Activated naive CD8-positive, alpha-beta T cell treated with anti-CD3 and anti-CD28 coated beads, Interleukin-2, amount 50 U/mL, for 24 hours (primary cell): ENCODE measurements at regions not wholly inside any gene's neighbourhood (a gene's known extent, or its start where the extent isn't known, plus 50 kb on each side); places are given as distances from the start of the nearest gene placed in this dataset.
"Not testable (repeated sequence)": the region's sequence is repeated elsewhere in the genome, so short reads cannot be mapped to it uniquely, and the experiment has no call there.

Experiments used
- ATAC-seq: fragments of 150-1000 bp; cut with Tn5 transposase; one replicate; pipeline ENCODE4 v1.10.0; 2021
- DNase-seq: peaks from one replicate; pipeline ENCODE4 v3.0.0; 2021
- H3K27ac Mint-ChIP-seq: one replicate; pipeline ENCODE4 v1.8.0; 2021; ENCODE audit warnings: mild to moderate bottlenecking, mixed read lengths
- H3K27me3 Mint-ChIP-seq: one replicate; pipeline ENCODE4 v1.8.0; 2021; ENCODE audit warnings: mixed read lengths
- H3K36me3 Mint-ChIP-seq: one replicate; pipeline ENCODE4 v1.8.0; 2021; ENCODE audit warnings: low read depth, mixed read lengths
- H3K4me1 Mint-ChIP-seq: one replicate; pipeline ENCODE4 v1.8.0; 2021; ENCODE audit warnings: mixed read lengths
- H3K4me3 Mint-ChIP-seq: one replicate; pipeline ENCODE4 v1.8.0; 2021; ENCODE audit warnings: mild to moderate bottlenecking, moderate library complexity, mixed read lengths
- H3K9me3 Mint-ChIP-seq: one replicate; pipeline ENCODE4 v1.8.0; 2021; ENCODE audit warnings: mixed read lengths

DNA sequence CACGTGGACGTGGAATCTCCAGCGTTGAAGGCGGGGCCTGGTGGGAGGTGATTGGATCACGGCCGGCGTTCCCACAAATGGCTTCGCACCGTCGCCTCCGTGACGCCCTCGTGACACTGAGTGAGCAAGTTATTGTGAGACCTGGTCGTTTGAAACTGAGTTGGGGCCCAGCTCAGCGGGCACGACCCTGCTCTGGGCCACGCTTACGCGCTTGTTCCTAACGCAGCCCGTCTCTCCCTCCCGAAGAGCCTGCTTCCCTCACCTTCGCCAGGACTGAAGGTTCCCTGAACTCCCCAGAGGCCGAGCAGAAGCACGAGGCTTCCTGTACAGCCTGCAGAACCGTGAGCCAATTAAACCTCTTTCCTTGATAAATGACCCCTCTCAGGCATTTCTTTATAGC, 121.8 kb downstream of the RTP5 start:
- H3K36me3 Mint-ChIP-seq: no peaks in the 10 kb centered on the region
- H3K9me3 Mint-ChIP-seq: no peaks in the 10 kb centered on the region
- ATAC-seq (no peak), DNase-seq (no peak)
- peaks cover 1% of the 10 kb centered on the region for H3K4me1 Mint-ChIP-seq
- H3K27ac Mint-ChIP-seq: no peak overlapping the region
- no peak overlapping the region for H3K4me3 Mint-ChIP-seq
- H3K27me3 Mint-ChIP-seq: no peaks in the 10 kb centered on the region

GRCh38 chr2:241992753-241993152, 123.2 kb downstream of the RTP5 start:
- H3K27ac Mint-ChIP-seq: no peak overlapping the region
- no peak overlapping the region for H3K4me3 Mint-ChIP-seq

GRCh38 chr2:241993386-241994005, 124.0 kb downstream of the RTP5 start:
- Mint-ChIP-seq H3K4me3 (no peak overlapping the region), H3K27ac (no peak overlapping the region), H3K9me3 (no peaks in the 10 kb centered on the region), H3K4me1 (peaks cover 1% of the 10 kb centered on the region), H3K36me3 (no peaks in the 10 kb centered on the region), H3K27me3 (no peaks in the 10 kb centered on the region)
- DNase-seq (no peak), ATAC-seq (no peak)

More at GRCh38 chr2:241992753-241993152, 123.2 kb downstream of the RTP5 start:
- Mint-ChIP-seq H3K4me1 (peaks cover 1% of the 10 kb centered on the region), H3K9me3 (no peaks in the 10 kb centered on the region), H3K27me3 (no peaks in the 10 kb centered on the region), H3K36me3 (no peaks in the 10 kb centered on the region)
- ATAC-seq (no peak), DNase-seq (no peak)

GRCh38 chr2:241994086-241994485, 124.6 kb downstream of the RTP5 start:
- ATAC-seq: no peak
- H3K9me3 Mint-ChIP-seq: no peaks in the 10 kb centered on the region
- H3K4me3 Mint-ChIP-seq: no peak overlapping the region
- no peak overlapping the region for H3K27ac Mint-ChIP-seq
- H3K36me3 Mint-ChIP-seq: no peaks in the 10 kb centered on the region
- no peaks in the 10 kb centered on the region for H3K27me3 Mint-ChIP-seq
- no peak for DNase-seq
- no peaks in the 10 kb centered on the region for H3K4me1 Mint-ChIP-seq

- DNase-seq (no peak), ATAC-seq (no peak)
- Mint-ChIP-seq H3K36me3 (no peaks in the 10 kb centered on the region), H3K9me3 (no peaks in the 10 kb centered on the region), H3K27ac (no peak overlapping the region), H3K27me3 (no peaks in the 10 kb centered on the region), H3K4me3 (no peak overlapping the region), H3K4me1 (no peaks in the 10 kb centered on the region)
Observed at GRCh38 chr2:241994556-241995213, 125.2 kb downstream of the RTP5 start.

GRCh38 chr2:241996100-241996499, 126.6 kb downstream of the RTP5 start:
- Mint-ChIP-seq H3K4me3 (no peak overlapping the region), H3K36me3 (no peaks in the 10 kb centered on the region), H3K4me1 (no peaks in the 10 kb centered on the region), H3K27me3 (no peaks in the 10 kb centered on the region), H3K9me3 (no peaks in the 10 kb centered on the region), H3K27ac (no peak overlapping the region)
- no peak for DNase-seq
- ATAC-seq: no peak

- H3K27ac Mint-ChIP-seq: no peak overlapping the region
- H3K4me3 Mint-ChIP-seq: no peak overlapping the region
- ATAC-seq: no peak
- no peak for DNase-seq
- H3K4me1 Mint-ChIP-seq: no peaks in the 10 kb centered on the region
- no peaks in the 10 kb centered on the region for H3K9me3 Mint-ChIP-seq
- no peaks in the 10 kb centered on the region for H3K27me3 Mint-ChIP-seq
- no peaks in the 10 kb centered on the region for H3K36me3 Mint-ChIP-seq
Observed at GRCh38 chr2:241997017-241997416, 127.5 kb downstream of the RTP5 start.

DNA sequence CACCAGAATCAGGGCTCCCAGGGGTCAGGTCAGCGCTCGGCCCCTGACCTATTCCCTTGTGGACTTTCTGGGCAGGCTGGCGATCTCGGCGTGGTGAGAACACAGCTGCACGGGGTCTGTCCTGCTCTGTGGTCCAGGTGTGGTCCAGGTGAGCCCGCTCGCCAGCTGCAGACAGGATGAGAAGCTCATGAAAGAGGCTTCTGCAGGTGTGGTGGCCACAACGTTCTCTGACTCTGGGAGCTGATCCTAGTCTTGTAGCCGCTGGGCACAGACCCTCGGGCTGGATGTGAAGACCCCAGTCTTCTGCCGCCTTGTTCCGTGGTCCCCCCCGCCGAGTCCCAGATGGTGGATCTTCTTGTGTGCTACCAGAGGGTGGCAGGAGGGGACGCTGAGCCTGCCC, 129.7 kb downstream of the RTP5 start:
- Mint-ChIP-seq H3K4me3 (no peak overlapping the region), H3K9me3 (no peaks in the 10 kb centered on the region), H3K27me3 (no peaks in the 10 kb centered on the region), H3K36me3 (no peaks in the 10 kb centered on the region), H3K4me1 (peaks cover 5% of the 10 kb centered on the region), H3K27ac (no peak overlapping the region)
- no peak for ATAC-seq
- DNase-seq: no peak

- DNase-seq: no peak
- H3K4me3 Mint-ChIP-seq: no peak overlapping the region
- no peaks in the 10 kb centered on the region for H3K27me3 Mint-ChIP-seq
- H3K27ac Mint-ChIP-seq: no peak overlapping the region
- H3K36me3 Mint-ChIP-seq: no peaks in the 10 kb centered on the region
- ATAC-seq: no peak
- H3K9me3 Mint-ChIP-seq: no peaks in the 10 kb centered on the region
- H3K4me1 Mint-ChIP-seq: peaks cover 5% of the 10 kb centered on the region
Observed at GRCh38 chr2:242001853-242002252, 132.3 kb downstream of the RTP5 start.

DNA sequence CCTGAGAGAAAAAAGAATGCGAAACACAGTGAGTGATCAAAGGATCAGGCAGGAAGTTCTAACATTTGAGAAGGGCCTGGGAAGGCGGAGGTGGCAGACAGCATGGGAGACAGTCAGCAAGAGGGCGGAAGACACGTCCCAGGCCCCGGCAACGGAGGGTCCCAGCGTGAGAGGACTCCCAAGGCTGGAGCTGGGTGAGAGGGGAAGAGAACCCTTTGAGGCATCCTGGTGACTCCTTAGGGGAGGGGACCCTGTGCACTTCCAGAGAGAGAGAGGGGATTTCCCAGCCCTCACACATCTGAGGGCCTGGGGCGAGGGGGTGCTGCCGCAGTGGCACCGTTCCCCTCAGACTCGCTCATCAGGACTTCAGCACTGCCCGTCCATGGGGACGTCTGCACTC, 133.4 kb downstream of the RTP5 start:
- peaks cover 5% of the 10 kb centered on the region for H3K4me1 Mint-ChIP-seq
- H3K36me3 Mint-ChIP-seq: no peaks in the 10 kb centered on the region
- H3K27ac Mint-ChIP-seq: no peak overlapping the region
- ATAC-seq (no peak), DNase-seq (no peak)
- no peak overlapping the region for H3K4me3 Mint-ChIP-seq
- H3K27me3 Mint-ChIP-seq: no peaks in the 10 kb centered on the region
- no peaks in the 10 kb centered on the region for H3K9me3 Mint-ChIP-seq

- H3K27ac Mint-ChIP-seq: no peak overlapping the region
- ATAC-seq: no peak
Observed at GRCh38 chr2:242004223-242004901, 134.8 kb downstream of the RTP5 start.

DNA sequence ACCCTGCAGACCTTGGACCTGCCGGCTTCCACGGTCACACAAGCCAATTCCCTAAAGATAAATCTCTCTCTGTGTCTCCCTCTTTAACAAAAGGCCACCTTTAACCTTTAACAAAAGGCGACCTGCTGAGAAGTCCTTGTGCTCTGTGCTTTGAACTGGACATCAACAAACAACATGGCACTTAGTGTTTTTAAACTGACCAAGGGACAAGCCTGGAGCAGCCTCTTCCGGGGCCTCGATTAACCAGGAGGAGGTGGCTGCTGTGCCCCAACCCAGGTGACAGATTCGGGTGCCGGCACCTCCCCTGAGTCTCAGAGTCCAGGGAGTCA, 135.3 kb downstream of the RTP5 start:
- no peak overlapping the region for H3K27ac Mint-ChIP-seq
- ATAC-seq (no peak), DNase-seq (no peak)
- no peak overlapping the region for H3K4me3 Mint-ChIP-seq
- no peaks in the 10 kb centered on the region for H3K9me3 Mint-ChIP-seq
- H3K27me3 Mint-ChIP-seq: no peaks in the 10 kb centered on the region
- no peaks in the 10 kb centered on the region for H3K36me3 Mint-ChIP-seq
- H3K4me1 Mint-ChIP-seq: peaks cover 5% of the 10 kb centered on the region

More at GRCh38 chr2:242004223-242004901, 134.8 kb downstream of the RTP5 start:
- Mint-ChIP-seq H3K4me1 (peaks cover 5% of the 10 kb centered on the region), H3K9me3 (no peaks in the 10 kb centered on the region), H3K4me3 (no peak overlapping the region), H3K27me3 (no peaks in the 10 kb centered on the region), H3K36me3 (no peaks in the 10 kb centered on the region)
- no peak for DNase-seq

DNA sequence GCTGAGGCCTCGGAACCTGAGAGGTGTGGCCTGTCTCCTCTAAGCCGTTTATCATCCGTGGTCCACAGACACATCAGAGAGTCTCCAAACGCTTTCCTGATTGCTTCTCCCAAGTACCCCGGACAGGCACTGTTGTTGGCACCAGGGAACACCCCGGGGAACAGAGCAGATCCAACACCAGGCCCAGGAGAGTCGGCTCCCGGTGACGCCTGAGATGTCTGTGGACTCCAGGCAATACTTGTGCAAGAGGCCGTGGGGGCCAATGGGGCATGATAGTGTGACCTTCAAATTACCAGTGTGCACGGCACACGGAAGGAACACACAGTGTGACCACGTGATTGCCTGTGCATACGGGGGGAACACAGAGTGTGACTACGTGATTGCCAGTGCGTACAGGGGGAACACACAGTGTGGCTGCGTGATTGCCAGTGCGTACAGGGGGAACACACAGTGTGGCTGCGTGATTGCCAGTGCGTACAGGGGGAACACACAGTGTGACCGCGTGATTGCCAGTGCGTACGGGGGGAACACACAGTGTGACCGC, 136.6 kb downstream of the RTP5 start:
- H3K4me3 Mint-ChIP-seq, H3K27me3 Mint-ChIP-seq, H3K9me3 Mint-ChIP-seq, H3K36me3 Mint-ChIP-seq, H3K27ac Mint-ChIP-seq, ATAC-seq, DNase-seq: not testable (repeated sequence)
- peaks cover 11% of the 10 kb centered on the region for H3K4me1 Mint-ChIP-seq

GRCh38 chr2:242008908-242009307, 139.4 kb downstream of the RTP5 start:
- H3K27ac Mint-ChIP-seq, H3K4me1 Mint-ChIP-seq, H3K36me3 Mint-ChIP-seq, H3K9me3 Mint-ChIP-seq, H3K4me3 Mint-ChIP-seq, ATAC-seq, H3K27me3 Mint-ChIP-seq, DNase-seq: not testable (repeated sequence)

DNA sequence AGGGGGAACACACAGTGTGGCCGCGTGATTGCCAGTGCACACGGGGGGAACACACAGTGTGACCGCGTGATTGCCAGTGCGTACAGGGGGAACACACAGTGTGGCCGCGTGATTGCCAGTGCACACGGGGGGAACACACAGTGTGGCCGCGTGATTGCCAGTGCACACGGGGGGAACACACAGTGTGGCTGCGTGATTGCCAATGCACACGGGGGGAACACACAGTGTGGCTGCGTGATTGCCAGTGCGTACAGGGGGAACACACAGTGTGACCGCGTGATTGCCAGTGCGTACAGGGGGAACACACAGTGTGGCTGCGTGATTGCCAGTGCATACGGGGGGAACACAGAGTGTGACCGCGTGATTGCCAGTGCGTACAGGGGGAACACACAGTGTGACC, 140.3 kb downstream of the RTP5 start:
- not testable (repeated sequence) for H3K4me3 Mint-ChIP-seq, H3K9me3 Mint-ChIP-seq, H3K27me3 Mint-ChIP-seq, ATAC-seq, H3K27ac Mint-ChIP-seq, H3K36me3 Mint-ChIP-seq, H3K4me1 Mint-ChIP-seq, DNase-seq
